GM19351 (cell line): ENCODE measurements at regions not wholly inside any gene's neighbourhood (a gene's known extent, or its start where the extent isn't known, plus 50 kb on each side); places are given as distances from the start of the nearest gene placed in this dataset.
"Not testable (repeated sequence)": the region's sequence is repeated elsewhere in the genome, so short reads cannot be mapped to it uniquely, and the experiment has no call there.

Experiments
- ATAC-seq: cut with Tn5 transposase; IDR thresholded peaks from one replicate; pipeline ENCODE4 v1.9.1; 2021; ENCODE audit warnings: mild to moderate bottlenecking, moderate library complexity; ENCODE audit not compliant: unreplicated experiment

DNA sequence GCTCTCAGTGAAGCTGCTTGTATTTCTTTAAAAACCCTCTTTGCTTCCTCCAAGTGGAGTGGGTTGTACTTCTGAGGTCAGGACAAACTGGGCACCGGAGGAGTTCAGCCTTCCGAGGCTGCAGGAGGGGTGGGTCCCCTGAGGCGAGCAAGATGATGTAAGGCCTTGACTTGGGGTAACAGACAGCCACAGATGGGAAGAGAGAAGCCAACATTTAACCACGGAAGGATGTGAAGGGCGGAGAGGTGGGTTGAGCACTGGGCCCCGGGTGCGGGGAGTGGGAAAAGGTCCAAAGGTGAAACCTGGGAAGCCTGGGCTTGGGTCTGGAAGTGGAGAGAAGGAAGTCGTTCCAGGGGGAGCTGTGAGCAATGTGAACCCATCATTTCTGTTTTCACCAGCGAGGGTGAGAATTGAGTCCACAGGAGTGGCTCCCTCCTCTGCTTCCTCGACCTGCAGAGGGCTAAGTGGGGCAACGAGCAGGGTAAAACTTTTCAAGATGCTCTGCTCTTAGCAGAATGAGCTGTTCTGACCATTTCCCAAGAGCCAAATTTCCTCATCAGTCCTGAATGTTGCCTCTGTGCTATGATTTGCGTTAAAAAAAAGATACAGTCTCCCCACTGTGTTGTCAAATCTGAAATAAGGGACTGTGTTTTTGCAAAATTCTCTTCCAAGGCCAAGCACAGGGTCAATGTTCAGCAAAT lies 137.7 kb upstream of the CRHR1 start:
- ATAC-seq: no peak

DNA sequence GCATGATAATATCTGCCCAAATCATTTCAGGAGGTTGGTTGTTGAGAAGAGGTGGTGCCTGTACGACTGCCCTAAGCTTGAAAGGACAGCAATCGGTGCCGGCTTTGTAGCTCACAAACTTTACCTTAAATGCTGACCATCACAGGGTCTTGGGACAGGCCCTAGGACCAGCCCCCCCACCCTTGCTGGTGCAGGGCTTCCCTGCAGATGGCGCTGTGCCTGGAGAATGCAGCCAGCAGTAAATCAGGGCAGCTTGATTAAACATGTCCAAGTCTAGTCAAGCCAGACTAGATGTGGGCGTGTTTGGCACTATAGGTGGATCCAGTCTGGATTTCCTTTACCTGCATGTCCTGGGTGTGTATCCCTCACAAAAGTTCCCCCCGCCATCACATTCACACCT lies 135.5 kb upstream of the CRHR1 start:
- no peak for ATAC-seq

DNA sequence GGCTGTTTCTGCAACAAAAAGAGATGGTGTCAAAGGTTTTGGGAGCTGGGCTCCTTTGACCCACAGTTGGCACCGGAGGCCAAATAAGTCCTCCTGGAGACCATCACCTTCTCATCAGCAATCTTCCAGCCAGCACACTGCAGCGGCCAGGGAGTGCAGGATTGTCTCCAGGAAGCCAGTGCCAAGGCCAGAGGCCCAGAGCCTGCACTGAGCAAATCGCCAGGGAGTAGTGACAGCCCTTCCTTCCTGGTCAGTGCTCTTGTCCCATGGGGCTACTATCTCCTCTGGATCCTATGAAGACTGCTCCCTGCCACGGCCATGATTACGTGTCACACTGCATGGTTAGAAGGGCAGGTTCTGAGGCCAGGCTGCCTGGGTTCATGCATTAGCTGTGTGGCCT lies 134.3 kb upstream of the CRHR1 start:
- ATAC-seq: no peak

DNA sequence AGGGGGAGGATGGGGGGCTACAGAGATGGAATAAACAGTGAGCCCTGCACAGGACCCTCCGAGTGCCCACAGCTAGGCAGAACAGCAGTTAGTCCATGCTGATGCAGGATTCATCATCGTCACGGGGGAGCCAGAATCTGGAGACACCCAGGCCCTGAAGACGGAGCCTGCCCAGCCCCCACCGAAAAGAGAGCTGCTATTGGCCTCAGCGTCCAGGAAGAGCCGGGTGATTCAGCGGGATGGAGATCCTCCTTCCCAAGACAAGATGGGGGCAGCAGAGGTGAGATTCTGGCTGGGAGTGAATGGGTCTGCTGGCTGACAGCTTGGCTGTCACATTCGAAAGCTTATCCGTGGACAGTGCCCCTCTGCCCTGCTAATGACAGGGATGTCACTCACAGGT lies 133.6 kb upstream of the CRHR1 start:
- no peak for ATAC-seq

DNA sequence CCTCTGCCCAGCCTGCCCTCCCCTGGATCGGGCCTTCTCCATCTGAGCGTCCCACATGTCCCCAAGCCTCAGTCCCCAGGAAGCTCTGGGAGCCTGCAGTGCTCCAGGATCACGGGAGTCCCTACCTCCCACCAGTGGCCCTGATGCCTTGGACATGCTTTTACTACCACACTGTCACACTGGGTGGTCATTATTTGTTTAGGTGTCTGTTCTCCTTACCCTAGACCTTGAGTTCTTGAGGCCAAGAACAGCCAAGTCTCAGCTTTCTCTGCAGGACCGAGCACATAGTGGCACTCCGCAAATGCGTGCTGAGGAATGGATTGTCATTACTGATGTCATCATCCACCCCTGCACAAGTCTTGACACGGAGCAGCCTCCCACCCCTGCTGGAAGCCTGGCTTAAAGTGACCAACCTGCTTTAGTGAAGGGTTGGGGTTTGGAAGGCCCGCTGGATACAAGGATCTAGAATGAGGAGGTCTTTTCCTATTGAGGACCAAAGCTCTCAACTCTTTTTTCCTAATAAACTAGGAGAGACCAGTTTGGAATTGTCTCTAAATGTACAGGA lies 132.9 kb upstream of the CRHR1 start:
- no peak for ATAC-seq

DNA sequence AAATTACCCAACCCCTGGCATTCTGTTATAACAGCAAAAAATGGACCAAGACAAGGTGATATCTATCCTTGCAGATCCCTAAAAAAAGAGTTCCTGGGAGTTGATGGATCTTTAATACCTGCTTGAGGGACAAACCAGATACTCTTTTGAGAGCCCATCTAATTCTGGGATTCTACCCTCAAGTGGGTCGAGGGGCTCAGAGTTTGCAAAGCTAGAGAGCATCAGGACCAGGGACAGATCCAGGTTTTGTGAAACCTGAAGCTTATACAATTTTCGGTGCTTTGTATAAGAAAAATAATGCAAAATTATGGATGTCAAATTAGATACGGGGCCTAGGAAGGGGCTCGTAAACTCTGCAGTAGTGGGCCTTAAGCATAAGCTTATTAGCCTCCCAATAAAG lies 130.5 kb upstream of the CRHR1 start:
- no peak for ATAC-seq

DNA sequence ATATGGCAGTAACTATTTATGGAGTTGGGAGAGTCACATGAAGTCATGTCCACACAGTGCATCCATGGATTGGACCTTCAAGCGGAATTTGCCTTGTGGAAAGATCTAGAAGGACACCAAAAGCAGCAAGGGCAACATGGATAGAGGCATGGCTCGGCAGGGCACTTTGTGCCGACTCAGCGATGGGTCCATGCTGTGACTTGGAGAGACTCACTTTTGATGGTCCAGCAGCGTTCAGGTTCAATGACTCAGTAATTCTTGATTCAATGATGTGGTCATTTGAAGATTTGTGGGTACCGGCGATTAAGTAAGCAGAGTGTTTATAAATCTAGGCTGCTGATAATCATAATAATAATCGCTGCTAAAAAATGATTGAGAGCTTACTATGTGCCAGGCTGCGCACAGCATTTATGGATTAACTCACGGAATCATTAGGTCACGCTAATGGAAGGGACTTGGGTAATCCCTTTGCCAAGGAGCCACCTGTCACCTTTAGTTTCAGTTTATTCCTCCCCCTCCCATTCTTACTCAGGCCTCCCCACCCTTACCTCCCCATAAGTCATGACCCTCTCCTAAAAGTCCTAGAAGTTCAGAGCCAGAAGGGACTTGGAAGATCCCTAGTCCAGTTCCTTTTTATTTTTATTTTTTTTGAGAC lies 127.5 kb upstream of the CRHR1 start:
- no peak for ATAC-seq

DNA sequence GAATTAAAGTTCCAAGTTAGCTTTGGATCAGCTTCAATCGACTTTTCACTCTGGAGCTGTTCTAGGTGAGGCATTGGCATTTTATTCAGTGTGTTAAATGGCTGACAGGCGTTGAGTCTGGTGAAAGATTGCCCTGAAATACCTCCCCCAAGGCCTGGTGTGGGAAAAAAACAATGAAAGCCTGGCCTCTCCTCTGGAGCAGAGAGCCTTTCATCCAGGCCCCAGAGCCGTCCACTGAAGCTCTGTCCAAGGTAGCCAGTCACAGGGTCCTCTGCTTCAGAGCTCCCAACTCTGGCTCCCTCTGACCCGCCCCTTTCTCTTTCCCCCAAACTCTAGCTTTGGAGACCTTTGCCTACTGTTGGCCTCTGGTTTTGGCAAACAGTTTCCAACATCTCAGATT lies 123.6 kb upstream of the CRHR1 start:
- ATAC-seq: no peak

DNA sequence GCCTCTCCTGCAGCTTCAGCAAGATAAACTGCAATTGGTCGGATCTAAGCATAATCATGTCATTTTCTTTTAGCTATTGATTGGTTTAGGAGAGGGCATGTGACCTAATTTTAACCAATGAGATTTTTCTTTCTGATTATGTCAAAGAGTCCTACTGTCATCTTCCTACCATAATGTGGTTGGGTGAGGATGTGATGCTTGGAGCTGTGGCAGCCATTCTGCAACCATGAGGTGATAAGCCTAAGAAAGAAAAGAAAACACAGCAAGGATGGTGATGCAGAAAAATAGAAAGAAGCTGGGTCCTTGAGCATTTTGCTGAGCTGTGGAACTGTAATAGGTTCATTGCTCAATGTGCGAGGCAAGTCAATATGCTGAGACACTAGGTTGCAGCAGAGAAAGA lies 121.7 kb upstream of the CRHR1 start:
- ATAC-seq: no peak

DNA sequence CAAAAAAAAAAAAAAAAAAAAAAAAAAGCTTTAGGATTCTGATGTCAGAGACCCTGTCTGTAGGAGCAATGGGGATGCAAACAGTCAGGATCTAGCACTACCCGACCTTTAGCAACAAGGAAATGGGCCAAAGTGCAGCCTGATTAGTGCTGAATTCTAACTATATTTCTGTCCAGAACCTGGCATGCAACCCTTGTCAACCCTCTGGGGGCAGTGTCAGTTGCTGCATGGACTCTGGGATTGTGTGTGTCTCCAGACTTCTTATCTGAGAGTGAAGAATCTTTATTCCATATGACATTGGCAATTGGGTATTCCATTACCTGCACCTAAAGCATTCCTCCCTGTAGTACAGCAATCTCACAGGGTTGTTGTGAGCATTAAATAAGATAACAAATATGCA lies 120.3 kb upstream of the CRHR1 start:
- ATAC-seq: no peak

DNA sequence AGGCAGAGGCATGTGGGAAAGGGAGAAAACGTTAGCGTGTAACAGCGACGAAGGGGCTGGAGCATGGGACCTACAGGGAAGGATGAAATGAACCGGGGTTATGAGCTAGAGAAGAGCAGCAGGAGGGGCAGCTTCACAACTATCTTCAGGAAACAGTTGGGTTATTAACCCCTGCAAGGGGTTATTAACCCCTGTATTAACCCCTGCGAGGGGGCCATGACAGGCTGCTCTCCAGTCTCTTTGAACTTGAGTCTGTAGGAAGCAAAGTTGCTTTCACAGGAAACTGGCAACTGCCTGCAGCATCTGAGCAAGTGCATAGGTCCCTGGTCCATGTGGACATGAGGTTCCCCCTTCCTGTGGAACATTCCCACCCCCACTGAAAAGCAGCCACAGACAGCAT lies 119.2 kb upstream of the CRHR1 start:
- ATAC-seq: no peak

DNA sequence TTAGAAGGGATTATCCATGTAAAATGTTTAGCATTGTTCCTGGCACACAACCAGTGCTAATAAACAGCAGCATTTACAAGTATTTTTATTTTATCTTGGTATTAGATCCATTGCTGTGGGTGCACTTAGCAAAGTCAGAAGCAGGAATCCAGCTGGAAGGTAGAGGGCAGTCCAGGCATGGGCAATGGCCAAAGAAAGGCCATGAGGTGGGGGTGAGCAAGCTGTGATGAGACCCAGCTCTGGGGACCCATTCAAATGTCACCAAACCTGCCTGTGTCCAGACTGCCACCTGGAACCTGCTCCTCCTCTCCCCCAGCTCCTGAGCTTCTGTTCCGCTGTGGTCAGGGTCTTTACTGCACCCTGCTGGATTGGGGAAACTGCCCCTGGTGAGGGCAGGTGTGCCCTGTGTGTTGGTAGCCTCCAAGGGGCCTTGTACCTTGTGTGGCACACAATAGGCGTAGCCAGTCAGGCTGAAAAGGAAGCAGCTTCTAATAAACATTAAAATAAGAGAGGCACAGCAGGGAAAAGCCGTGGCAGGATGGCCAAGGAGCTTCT lies 118.0 kb upstream of the CRHR1 start:
- ATAC-seq: no peak

DNA sequence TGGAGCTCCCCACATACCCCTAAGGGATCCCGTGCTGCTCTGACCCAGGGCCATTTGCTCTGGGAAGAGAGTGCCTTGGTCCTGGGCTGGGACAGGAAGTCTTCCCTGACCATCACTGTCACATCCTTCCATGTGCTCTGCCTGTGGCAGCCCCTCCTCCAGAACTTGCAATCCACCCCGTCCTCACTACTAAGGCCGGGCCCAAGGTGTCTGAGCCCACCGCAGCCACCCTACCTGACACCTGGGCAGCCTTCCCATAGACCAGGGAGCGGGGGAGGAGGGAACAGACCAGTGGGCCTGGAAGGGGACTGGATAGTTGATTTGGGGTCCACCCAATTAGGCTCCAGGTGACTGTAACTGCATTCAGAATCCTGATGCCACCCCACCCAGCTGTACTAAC lies 117.5 kb upstream of the CRHR1 start:
- no peak for ATAC-seq

DNA sequence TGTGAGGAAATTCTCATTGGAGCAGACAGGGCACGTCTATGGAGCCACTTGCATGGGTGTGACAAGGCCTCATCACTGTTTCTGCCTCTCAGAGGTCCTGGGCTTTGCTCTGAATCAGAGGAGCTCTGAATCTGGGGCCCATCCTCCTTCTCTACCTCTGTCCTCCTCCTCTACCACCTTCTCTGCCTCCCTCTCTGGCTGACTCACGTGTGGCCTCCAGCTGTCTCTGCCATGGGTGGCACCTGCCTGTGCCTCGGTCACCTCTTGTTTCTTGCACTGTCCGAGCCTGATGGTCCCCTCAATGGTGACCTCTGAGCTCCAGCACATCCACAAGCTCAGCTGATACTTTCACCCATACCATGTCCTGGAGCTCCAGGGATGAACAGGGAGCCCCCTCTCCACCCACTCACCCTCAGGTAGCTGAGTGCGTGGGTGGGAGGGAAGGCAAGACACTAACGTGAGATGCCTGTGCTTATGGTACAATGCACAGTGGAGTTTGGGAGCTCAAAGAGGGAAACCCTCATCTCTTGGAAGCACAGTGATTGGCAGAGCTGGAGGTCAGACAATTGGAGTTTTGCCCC lies 116.4 kb upstream of the CRHR1 start:
- no peak for ATAC-seq

DNA sequence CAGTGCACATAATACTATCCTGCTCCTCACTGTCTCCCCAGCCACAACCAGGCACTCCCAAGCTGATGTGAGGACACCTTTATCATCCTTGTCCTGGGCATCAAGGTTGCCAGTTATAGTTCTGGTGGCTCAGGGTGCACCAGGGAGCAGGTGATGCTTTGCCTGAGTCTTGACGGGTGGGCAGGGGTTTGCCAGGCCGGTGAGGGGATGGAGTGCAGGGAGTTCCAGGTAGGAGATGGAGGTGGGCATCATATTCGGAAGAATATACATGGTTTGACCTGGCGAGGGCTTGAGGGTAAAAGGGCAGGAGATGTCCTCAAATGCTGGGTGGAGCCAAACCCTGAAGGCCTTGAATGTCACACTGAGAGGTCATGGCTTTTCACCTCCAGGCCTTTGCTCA lies 115.8 kb upstream of the CRHR1 start:
- ATAC-seq: no peak

DNA sequence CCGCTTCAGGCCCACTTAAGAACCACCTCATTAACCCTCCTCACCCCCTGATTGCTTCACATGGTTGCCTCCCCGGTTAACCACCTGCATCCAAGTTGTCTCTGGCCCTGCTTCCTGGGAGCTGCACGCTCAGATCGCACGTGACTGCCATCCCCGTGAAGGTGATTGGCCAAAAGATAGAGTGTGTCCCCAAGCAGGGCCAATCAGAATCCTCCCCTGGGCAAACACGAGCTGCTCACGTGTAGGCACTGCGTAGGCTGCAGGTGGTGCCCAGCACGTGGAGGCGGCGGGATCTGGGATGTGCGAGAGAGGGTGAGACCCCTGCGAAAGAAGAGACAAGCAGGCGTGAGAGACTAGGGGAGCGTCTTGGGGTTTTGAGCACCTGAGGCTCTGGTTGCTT lies 111.8 kb upstream of the CRHR1 start:
- ATAC-seq: no peak

DNA sequence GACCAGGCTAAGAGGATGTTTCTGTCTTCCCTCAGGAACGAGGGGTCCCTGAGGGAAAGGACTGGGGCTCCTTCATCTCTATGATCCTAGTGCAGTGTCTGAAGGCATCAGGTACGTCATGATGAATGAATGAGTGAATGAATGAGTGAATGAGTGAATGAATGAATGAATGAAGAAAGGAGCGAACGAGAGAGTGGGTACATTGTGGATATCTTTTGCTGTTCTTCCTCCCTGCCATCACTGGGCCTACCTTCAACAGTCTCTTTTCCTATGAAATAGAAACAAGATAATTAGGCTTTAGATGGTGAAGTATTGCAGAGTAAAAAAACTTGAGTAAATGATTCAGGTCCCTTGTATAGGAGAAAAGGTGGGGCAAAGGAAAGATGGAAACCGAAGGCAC lies 111.3 kb upstream of the CRHR1 start:
- ATAC-seq: no peak

DNA sequence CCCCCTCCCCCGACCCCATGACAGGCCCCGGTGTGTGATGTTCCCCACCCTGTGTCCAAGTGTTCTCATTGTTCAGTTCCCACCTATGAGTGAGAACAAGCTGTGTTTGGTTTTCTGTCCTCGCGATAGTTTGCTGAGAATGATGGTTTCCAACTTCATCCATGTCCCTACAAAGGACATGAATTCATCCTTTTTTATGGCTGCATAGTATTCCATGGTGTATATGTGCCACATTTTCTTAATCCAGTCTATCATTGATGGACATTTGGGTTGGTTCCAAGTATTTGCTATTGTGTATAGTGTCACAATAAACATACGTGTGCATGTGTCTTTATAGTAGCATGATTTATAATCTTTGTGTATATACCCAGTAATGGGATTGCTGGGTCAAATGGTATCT lies 110.4 kb upstream of the CRHR1 start:
- ATAC-seq: not testable (repeated sequence)

DNA sequence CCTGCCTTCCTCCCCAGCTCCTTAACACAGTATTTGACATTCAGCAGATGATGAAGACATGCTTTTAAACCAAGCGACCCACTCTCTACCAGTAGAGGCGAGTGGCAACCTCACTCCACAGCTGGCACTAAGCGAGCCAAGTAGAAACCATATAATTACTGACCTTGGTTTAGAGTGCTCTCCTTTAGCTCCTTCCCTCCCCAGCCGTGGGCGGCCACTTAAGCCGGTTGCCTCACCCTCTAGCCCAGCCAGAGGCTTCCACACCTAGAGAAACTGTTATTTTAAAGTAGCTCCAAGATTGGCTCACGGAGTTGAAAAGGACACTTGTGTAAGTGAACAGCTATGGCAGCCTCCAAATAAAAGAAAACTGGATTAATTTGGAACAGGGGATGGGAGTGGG lies 109.1 kb upstream of the CRHR1 start:
- ATAC-seq: no peak

DNA sequence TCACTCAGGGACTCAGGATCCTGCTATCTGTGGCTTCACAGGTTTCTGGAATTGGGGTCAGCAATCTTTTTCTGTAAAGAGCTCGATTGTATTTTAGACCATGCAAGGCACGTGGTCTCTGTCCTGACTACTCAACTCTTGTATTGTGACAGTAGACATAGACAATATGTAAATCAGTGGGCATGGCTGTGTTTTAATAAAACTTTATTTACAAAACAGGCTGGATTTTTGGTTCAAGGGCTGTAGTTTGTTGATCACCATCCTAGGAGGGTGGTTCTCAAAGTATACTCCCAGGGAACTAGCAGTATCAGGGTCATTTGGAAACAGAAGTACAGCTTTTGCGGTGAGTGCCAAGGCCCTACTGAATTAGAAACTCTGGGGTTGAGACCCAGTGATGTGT lies 108.2 kb upstream of the CRHR1 start:
- no peak for ATAC-seq

DNA sequence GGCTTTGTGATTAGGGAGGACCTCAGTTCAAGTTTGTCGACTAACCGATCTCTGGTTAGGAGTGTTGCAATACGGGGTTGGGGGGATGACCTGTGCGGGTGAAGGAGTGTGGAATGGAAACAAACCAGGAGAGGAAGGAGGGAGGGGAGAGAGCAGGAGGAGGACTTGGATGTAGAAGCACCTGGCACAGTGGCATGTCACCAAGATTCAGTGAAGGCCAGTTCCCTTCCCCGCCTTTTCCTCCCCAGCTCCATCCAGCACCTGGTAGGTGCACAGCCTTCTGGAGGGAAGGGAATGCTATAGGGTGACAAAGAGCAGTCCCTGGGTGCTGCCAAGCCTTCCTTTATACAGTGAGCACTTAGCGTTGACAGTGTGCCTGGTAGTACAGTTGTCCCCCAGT lies 107.4 kb upstream of the CRHR1 start:
- no peak for ATAC-seq

DNA sequence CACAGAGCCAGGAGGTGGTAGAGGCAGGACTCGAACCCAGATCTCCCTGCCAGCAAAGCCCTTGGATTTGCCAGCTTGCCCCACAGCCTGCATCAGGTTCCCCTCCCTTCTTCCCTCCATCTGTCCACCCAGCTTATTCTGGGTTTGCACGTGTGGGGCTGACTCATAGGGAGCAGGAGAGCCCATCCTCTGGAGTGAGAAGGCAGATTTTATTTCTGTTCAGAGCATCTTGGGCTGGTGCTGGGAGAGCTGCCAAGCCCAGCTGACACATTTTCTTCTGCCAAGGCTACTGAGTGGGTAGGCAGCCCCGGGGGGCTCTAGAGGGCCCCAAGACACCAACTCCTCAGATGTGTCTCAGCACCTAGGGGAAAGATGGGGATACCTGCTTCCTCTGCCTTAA lies 106.3 kb upstream of the CRHR1 start:
- no peak for ATAC-seq
